GM12878 (cell line): ENCODE measurements at regions not wholly inside any gene's neighbourhood (a gene's known extent, or its start where the extent isn't known, plus 50 kb on each side); places are given as distances from the start of the nearest gene placed in this dataset.

ENCODE experiments used
- ATAC-seq: fragments of 200-7000 bp; cut with Tn5 transposase; 3 replicates; pipeline ENCODE4 v1.9.1; 2020; ENCODE audit warnings: mild to moderate bottlenecking, moderate library complexity
- BruUV-seq: library from RNA; stranded (reverse); fragments of 400-500 nt; replicated peaks from 2 replicates; lab custom pipeline; 2021; lab: Mats Ljungman, UMichigan
- CTCF ChIA-PET: fragments of 300-600 bp; sonication (Branson Sonifier 250); formaldehyde crosslinking; extraction: SDS; loops from one replicate; lab custom pipeline; 2021; ENCODE audit warnings: inconsistent platforms; lab: Yijun Ruan, JAX
- POLR2A ChIA-PET: fragments of 350-600 bp; formaldehyde crosslinking; extraction: SDS; loops from one replicate; lab custom pipeline; 2021; ENCODE audit warnings: inconsistent platforms; lab: Charles Lee
- RAD21 ChIA-PET: fragments of 300-600 bp; sonication (Branson Sonifier 250); formaldehyde crosslinking; loops from one replicate; lab custom pipeline; 2023; ENCODE audit warnings: antibody characterized with exemption; ENCODE audit not compliant: unreplicated experiment; lab: Charles Lee
- SMC1A ChIA-PET: fragments of 300-600 bp; sonication (Branson Sonifier 250); formaldehyde crosslinking; loops from one replicate; lab custom pipeline; 2023; ENCODE audit not compliant: unreplicated experiment, uncharacterized antibody; lab: Charles Lee
- DNase-seq: peaks from one replicate; pipeline ENCODE4 v3.0.0-alpha.2; 2011; ENCODE audit warnings: low read depth, low spot score
- FAIRE-seq: peaks from 3 replicates; lab custom pipeline; 2011; peaks lifted over from hg19 to GRCh38; lab: Jason Lieb, UNC
- H2AFZ ChIP-seq: 2 replicates; pipeline ENCODE4 v1.6.0; 2011; ENCODE audit warnings: low read depth, low read length, control low read depth; ENCODE audit not compliant: control insufficient read depth
- H3K27ac ChIP-seq: 2 replicates; pipeline ENCODE4 v1.5.1; 2011; ENCODE audit warnings: control low read depth; ENCODE audit not compliant: control insufficient read depth, insufficient read depth
- H3K27me3 ChIP-seq, 2 experiments: replicated peaks in 1 of 2; 2 replicates each; pipeline versions ENCODE4 v1.6.0 to v1.6.1; 2011; ENCODE audit warnings: low read length in 1 of 2; ENCODE audit not compliant: control insufficient read depth in 2 of 2, insufficient read depth in 2 of 2
- H3K36me3 ChIP-seq, 2 experiments: 2 replicates each; pipeline ENCODE4 v1.5.1; 2011; ENCODE audit warnings: low read length in 1 of 2; ENCODE audit not compliant: control insufficient read depth in 2 of 2, insufficient read depth in 2 of 2
- H3K4me1 ChIP-seq: 2 replicates; pipeline ENCODE4 v1.6.1; 2011; ENCODE audit warnings: mild to moderate bottlenecking, low read length, moderate library complexity, mixed read lengths; ENCODE audit not compliant: control insufficient read depth, insufficient read depth
- H3K4me2 ChIP-seq: 2 replicates; pipeline ENCODE4 v1.6.0; 2011; ENCODE audit warnings: control low read depth; ENCODE audit not compliant: control insufficient read depth, insufficient read depth
- H3K4me3 ChIP-seq: fragments of 200-600 bp; sonication (generic); 2 replicates; pipeline ENCODE4 v1.5.1; 2016
- H3K79me2 ChIP-seq: 2 replicates; pipeline ENCODE4 v1.6.0; 2011; ENCODE audit warnings: low read length; ENCODE audit not compliant: control insufficient read depth, insufficient read depth
- H3K9ac ChIP-seq: 2 replicates; pipeline ENCODE4 v1.8.0; 2011; ENCODE audit warnings: low read length, control low read depth, mixed read lengths; ENCODE audit not compliant: control insufficient read depth, insufficient read depth
- H3K9me3 ChIP-seq: replicated peaks from 3 replicates; pipeline ENCODE4 v1.5.1; 2011; ENCODE audit warnings: mild to moderate bottlenecking, low read length; ENCODE audit not compliant: control insufficient read depth, insufficient read depth
- H4K20me1 ChIP-seq: 2 replicates; pipeline ENCODE4 v1.6.0; 2011; ENCODE audit not compliant: control insufficient read depth, insufficient read depth
- DPF2 ChIP-seq: fragments of 450-650 bp; IDR thresholded peaks from 2 replicates; pipeline ENCODE4 v1.6.1; 2017; ENCODE audit warnings: mild to moderate bottlenecking
- FOXK2 ChIP-seq: fragments of 450-650 bp; IDR thresholded peaks from 2 replicates; pipeline ENCODE4 v1.6.1; 2017; ENCODE audit warnings: mild to moderate bottlenecking, moderate library complexity
- HDAC6 ChIP-seq: fragments of 200-600 bp; sonication (generic); IDR thresholded peaks from one replicate; pipeline ENCODE4 v1.8.0; 2017; ENCODE audit warnings: antibody characterized with exemption; ENCODE audit not compliant: unreplicated experiment
- HDGF ChIP-seq: fragments of 450-650 bp; IDR thresholded peaks from 2 replicates; pipeline ENCODE4 v1.6.1; 2016; ENCODE audit warnings: antibody characterized with exemption
- MYC ChIP-seq: IDR thresholded peaks from 2 replicates; pipeline ENCODE4 v1.6.1; 2011; ENCODE audit warnings: mild to moderate bottlenecking, low read length, moderate library complexity, inconsistent platforms; ENCODE audit not compliant: insufficient read depth, insufficient replicate concordance, insufficient read length, severe bottlenecking
- NFIC ChIP-seq: IDR thresholded peaks from 2 replicates; pipeline ENCODE4 v1.6.1; 2012; ENCODE audit warnings: low read depth, mild to moderate bottlenecking, inconsistent platforms, low read length, moderate library complexity
- NFYA ChIP-seq: IDR thresholded peaks from 2 replicates; pipeline ENCODE4 v1.6.1; 2011; ENCODE audit warnings: low read depth, mild to moderate bottlenecking, low read length, improper control_type of control experiment, borderline replicate concordance
- RELB ChIP-seq: fragments of 450-650 bp; IDR thresholded peaks from 2 replicates; pipeline ENCODE4 v1.6.1; 2017; ENCODE audit warnings: low read depth, mild to moderate bottlenecking, moderate library complexity
- RFX5 ChIP-seq: IDR thresholded peaks from 2 replicates; pipeline ENCODE4 v1.6.1; 2011; ENCODE audit warnings: low read depth, low read length, improper control_type of control experiment
- TCF12 ChIP-seq: IDR thresholded peaks from 2 replicates; pipeline ENCODE4 v1.6.1; 2011; ENCODE audit warnings: low read depth, mild to moderate bottlenecking, low read length
- YBX1 ChIP-seq: fragments of 450-650 bp; IDR thresholded peaks from 2 replicates; pipeline ENCODE4 v1.6.1; 2016; ENCODE audit warnings: antibody characterized with exemption
- YY1 ChIP-seq: IDR thresholded peaks from 2 replicates; pipeline ENCODE4 v1.6.1; 2011; ENCODE audit warnings: low read depth, mild to moderate bottlenecking, low read length
- ZBTB33 ChIP-seq: fragments of 450-650 bp; IDR thresholded peaks from 2 replicates; pipeline ENCODE4 v1.6.1; 2017; ENCODE audit warnings: mild to moderate bottlenecking
- ZNF24 ChIP-seq: fragments of 450-650 bp; IDR thresholded peaks from 2 replicates; pipeline ENCODE4 v1.6.1; 2017; ENCODE audit warnings: antibody characterized with exemption, mild to moderate bottlenecking
- ZNF622 ChIP-seq: fragments of 450-650 bp; IDR thresholded peaks from 2 replicates; pipeline ENCODE4 v1.6.1; 2017; ENCODE audit warnings: mild to moderate bottlenecking, inconsistent platforms
- ZZZ3 ChIP-seq: IDR thresholded peaks from 2 replicates; pipeline ENCODE4 v1.6.1; 2011; ENCODE audit warnings: low read depth; ENCODE audit not compliant: control insufficient read depth, insufficient read length
- WGBS: methylation state at CpG from one replicate; pipeline ENCODE4 v1.1.6; 2016; ENCODE audit warnings: low lambda C conversion rate; ENCODE audit not compliant: insufficient replicate concordance, insufficient coverage; ENCODE audit errors: missing lambda C conversion rate; 5-methylcytosine and 5-hydroxymethylcytosine counted together
- in situ Hi-C: fragments of 300-500 bp; cut with MboI; formaldehyde crosslinking; loops from 9 replicates; pipeline ENCODE4 v1.14.3; 2018; ENCODE audit warnings: mixed read lengths
- intact Hi-C: fragments of 100-400 bp; cut with micrococcal nuclease; formaldehyde crosslinking; loops from one replicate; pipeline ENCODE4 v1.14.2; 2022; ENCODE audit not compliant: unreplicated experiment
- TF ChIP-seq, protein P1 (sequence below), 3 experiments: IDR thresholded peaks in 2 of 3; conservative IDR thresholded peaks in 1 of 3; 2 replicates each; pipeline ENCODE4 v1.5.1; 2011; ENCODE audit warnings: low read depth in 3 of 3, low read length in 3 of 3, mild to moderate bottlenecking in 3 of 3, control low read depth in 2 of 3, moderate library complexity in 2 of 3, inconsistent platforms in 1 of 3, mixed read lengths in 1 of 3; ENCODE audit not compliant: control insufficient read depth in 2 of 3, insufficient read depth in 1 of 3; ENCODE audit errors: extremely low read depth in 1 of 3
- TF ChIP-seq, protein P2 (sequence below): fragments of 450-650 bp; IDR thresholded peaks from 2 replicates; pipeline ENCODE4 v1.6.1; 2017; ENCODE audit warnings: antibody characterized with exemption, mild to moderate bottlenecking, moderate library complexity
- TF ChIP-seq, protein P3 (sequence below): IDR thresholded peaks from 2 replicates; pipeline ENCODE4 v1.6.1; 2012; ENCODE audit warnings: low read depth, low read length, improper control_type of control experiment

DNA sequence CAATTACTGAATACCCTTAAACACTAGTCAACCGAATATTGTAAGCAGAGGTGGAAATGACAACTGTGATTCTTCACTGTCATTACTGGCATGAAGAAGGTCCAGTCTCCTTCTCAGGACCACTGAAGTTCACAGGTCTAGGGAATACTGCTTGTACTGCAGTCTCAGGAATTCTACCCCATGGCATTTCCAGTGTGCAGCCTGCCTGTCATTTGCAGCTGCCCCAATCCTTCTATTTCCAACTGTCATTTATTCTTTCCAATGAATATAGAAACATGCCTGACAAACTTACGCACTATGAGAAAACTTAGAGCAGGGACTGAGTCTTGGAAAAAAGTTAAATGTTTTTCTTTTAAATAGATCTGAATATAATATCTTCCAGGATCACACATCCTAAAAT lies 308.0 kb upstream of the THBS1 start:
- CTCF ChIA-PET, result no interaction called here
- RAD21 ChIA-PET, result no interaction called here
- FAIRE-seq, result no peak
- H3K4me1 ChIP-seq, result peaks cover 3% of the 10 kb centered on the region
- H4K20me1 ChIP-seq, result no peaks in the 10 kb centered on the region
- no peak for DNase-seq
- no peaks in the 10 kb centered on the region for H3K79me2 ChIP-seq
- no peaks in the 10 kb centered on the region for H3K27me3 ChIP-seq
- intact Hi-C loops, result no loop called here
- H3K27ac ChIP-seq, result no peak overlapping the region
- in situ Hi-C loops, result no loop called here
- H3K4me3 ChIP-seq, result no peak overlapping the region
- WGBS, result 71% methylated on average over 2 of the region's 2 CpGs
- H3K9ac ChIP-seq, result no peak overlapping the region
- SMC1A ChIA-PET, result no interaction called here
- no peak for ATAC-seq
- H3K4me2 ChIP-seq, result no peak overlapping the region
- no TSS peak for BruUV-seq
- no peak overlapping the region for H2AFZ ChIP-seq
- POLR2A ChIA-PET, result no interaction called here
- H3K9me3 ChIP-seq, result no peaks in the 10 kb centered on the region
- H3K36me3 ChIP-seq, result no peaks in the 10 kb centered on the region
- TF ChIP-seq ZZZ3, result no peak
- no peak for TF ChIP-seq HDGF
- TF ChIP-seq, protein P1, sequence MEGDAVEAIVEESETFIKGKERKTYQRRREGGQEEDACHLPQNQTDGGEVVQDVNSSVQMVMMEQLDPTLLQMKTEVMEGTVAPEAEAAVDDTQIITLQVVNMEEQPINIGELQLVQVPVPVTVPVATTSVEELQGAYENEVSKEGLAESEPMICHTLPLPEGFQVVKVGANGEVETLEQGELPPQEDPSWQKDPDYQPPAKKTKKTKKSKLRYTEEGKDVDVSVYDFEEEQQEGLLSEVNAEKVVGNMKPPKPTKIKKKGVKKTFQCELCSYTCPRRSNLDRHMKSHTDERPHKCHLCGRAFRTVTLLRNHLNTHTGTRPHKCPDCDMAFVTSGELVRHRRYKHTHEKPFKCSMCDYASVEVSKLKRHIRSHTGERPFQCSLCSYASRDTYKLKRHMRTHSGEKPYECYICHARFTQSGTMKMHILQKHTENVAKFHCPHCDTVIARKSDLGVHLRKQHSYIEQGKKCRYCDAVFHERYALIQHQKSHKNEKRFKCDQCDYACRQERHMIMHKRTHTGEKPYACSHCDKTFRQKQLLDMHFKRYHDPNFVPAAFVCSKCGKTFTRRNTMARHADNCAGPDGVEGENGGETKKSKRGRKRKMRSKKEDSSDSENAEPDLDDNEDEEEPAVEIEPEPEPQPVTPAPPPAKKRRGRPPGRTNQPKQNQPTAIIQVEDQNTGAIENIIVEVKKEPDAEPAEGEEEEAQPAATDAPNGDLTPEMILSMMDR (IDR thresholded peaks at IDR 0.05 in 2 of 3, conservative IDR thresholded peaks at IDR 0.05 in 1 of 3; ENCODE audit: control insufficient read depth in 2 of 3, extremely low read depth in 1 of 3, insufficient read depth in 1 of 3, low read depth in 3 of 3, low read length in 3 of 3), result no peak
- TF ChIP-seq HDAC6, result no peak
- TF ChIP-seq, protein P2, sequence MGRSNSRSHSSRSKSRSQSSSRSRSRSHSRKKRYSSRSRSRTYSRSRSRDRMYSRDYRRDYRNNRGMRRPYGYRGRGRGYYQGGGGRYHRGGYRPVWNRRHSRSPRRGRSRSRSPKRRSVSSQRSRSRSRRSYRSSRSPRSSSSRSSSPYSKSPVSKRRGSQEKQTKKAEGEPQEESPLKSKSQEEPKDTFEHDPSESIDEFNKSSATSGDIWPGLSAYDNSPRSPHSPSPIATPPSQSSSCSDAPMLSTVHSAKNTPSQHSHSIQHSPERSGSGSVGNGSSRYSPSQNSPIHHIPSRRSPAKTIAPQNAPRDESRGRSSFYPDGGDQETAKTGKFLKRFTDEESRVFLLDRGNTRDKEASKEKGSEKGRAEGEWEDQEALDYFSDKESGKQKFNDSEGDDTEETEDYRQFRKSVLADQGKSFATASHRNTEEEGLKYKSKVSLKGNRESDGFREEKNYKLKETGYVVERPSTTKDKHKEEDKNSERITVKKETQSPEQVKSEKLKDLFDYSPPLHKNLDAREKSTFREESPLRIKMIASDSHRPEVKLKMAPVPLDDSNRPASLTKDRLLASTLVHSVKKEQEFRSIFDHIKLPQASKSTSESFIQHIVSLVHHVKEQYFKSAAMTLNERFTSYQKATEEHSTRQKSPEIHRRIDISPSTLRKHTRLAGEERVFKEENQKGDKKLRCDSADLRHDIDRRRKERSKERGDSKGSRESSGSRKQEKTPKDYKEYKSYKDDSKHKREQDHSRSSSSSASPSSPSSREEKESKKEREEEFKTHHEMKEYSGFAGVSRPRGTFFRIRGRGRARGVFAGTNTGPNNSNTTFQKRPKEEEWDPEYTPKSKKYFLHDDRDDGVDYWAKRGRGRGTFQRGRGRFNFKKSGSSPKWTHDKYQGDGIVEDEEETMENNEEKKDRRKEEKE, result no peak
- no peak for TF ChIP-seq MYC
- TF ChIP-seq YBX1, result no peak
- no peak for TF ChIP-seq NFYA
- TF ChIP-seq ZBTB33, result no peak
- TF ChIP-seq TCF12, result no peak
- TF ChIP-seq ZNF24, result no peak
- no peak for TF ChIP-seq ZNF622
- TF ChIP-seq FOXK2, result no peak
- TF ChIP-seq DPF2, result no peak
- no peak for TF ChIP-seq YY1
- TF ChIP-seq RELB, result no peak
- TF ChIP-seq, protein P3, sequence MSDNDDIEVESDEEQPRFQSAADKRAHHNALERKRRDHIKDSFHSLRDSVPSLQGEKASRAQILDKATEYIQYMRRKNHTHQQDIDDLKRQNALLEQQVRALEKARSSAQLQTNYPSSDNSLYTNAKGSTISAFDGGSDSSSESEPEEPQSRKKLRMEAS, result no peak
- no peak for TF ChIP-seq NFIC
- no peak for TF ChIP-seq RFX5
